Kidney epithelial cell (primary cell): ENCODE measurements at regions not wholly inside any gene's neighbourhood (a gene's known extent, or its start where the extent isn't known, plus 50 kb on each side); places are given as distances from the start of the nearest gene placed in this dataset.
"Not testable (repeated sequence)": the region's sequence is repeated elsewhere in the genome, so short reads cannot be mapped to it uniquely, and the experiment has no call there.

Source experiments
- DNase-seq: peaks from one replicate; pipeline ENCODE4 v3.0.0-alpha.2; 2010; ENCODE audit warnings: low read depth
- H3K27me3 ChIP-seq: 2 replicates; pipeline ENCODE4 v1.6.0; 2011; ENCODE audit warnings: low read length; ENCODE audit not compliant: control insufficient read depth, insufficient read depth
- H3K36me3 ChIP-seq: 2 replicates; pipeline ENCODE4 v1.5.1; 2011; ENCODE audit warnings: low read length; ENCODE audit not compliant: control insufficient read depth, insufficient read depth
- H3K4me3 ChIP-seq: 2 replicates; pipeline ENCODE4 v1.5.1; 2011; ENCODE audit warnings: low read depth, mild to moderate bottlenecking, control low read depth, low read length
- CTCF ChIP-seq: IDR thresholded peaks from 2 replicates; pipeline ENCODE4 v1.5.1; 2011; ENCODE audit warnings: mild to moderate bottlenecking, moderate library complexity, low read length, control low read depth, inconsistent platforms; ENCODE audit not compliant: insufficient read depth, poor library complexity, severe bottlenecking

- no peak for DNase-seq
- TF ChIP-seq CTCF: no peak
- H3K27me3 ChIP-seq: peaks cover 3% of the 10 kb centered on the region
- H3K36me3 ChIP-seq: no peaks in the 10 kb centered on the region
- no peak overlapping the region for H3K4me3 ChIP-seq
These were observed 93.6 kb upstream of the CUX1 start for GRCh38 chr7:101723835-101724234.

- no peaks in the 10 kb centered on the region for H3K36me3 ChIP-seq
- peaks cover 3% of the 10 kb centered on the region for H3K27me3 ChIP-seq
- no peak overlapping the region for H3K4me3 ChIP-seq
- DNase-seq: no peak
- TF ChIP-seq CTCF: no peak
These were observed 92.5 kb upstream of the CUX1 start for GRCh38 chr7:101724957-101725356.

- DNase-seq: no peak
- Histone ChIP-seq H3K4me3 (no peak overlapping the region), H3K36me3 (no peaks in the 10 kb centered on the region), H3K27me3 (peaks cover 3% of the 10 kb centered on the region)
- no peak for TF ChIP-seq CTCF
These were observed 91.5 kb upstream of the CUX1 start for GRCh38 chr7:101725921-101726320.

- TF ChIP-seq CTCF: no peak
- no peaks in the 10 kb centered on the region for H3K36me3 ChIP-seq
- H3K4me3 ChIP-seq: no peak overlapping the region
- H3K27me3 ChIP-seq: peaks cover 3% of the 10 kb centered on the region
- no peak for DNase-seq
These were observed 90.2 kb upstream of the CUX1 start for GRCh38 chr7:101727184-101727583.

GRCh38 chr7:101728128-101728527 is 89.3 kb upstream of the CUX1 start:
- Histone ChIP-seq H3K27me3 (peaks cover 3% of the 10 kb centered on the region), H3K4me3 (no peak overlapping the region), H3K36me3 (no peaks in the 10 kb centered on the region)
- DNase-seq: no peak
- TF ChIP-seq CTCF: no peak

- not testable (repeated sequence) for H3K36me3 ChIP-seq, DNase-seq, H3K27me3 ChIP-seq, H3K4me3 ChIP-seq
These were observed 88.6 kb upstream of the CUX1 start for GRCh38 chr7:101728873-101729240.
